HepG2 (cell line): ENCODE measurements at regions not wholly inside any gene's neighbourhood (a gene's known extent, or its start where the extent isn't known, plus 50 kb on each side); places are given as distances from the start of the nearest gene placed in this dataset.

Experiments used
- HNF4A ChIP-seq: sonication (generic); formaldehyde crosslinking; IDR thresholded peaks from 2 replicates; pipeline ENCODE4 v1.4.0; 2020; ENCODE audit warnings: missing genetic modification reagents
- HOMEZ ChIP-seq: IDR thresholded peaks from 2 replicates; pipeline ENCODE4 v1.6.1; 2016; ENCODE audit warnings: low read depth
- KDM5A ChIP-seq: fragments of 200-600 bp; sonication (generic); IDR thresholded peaks from 2 replicates; pipeline ENCODE4 v1.7.0; 2018; ENCODE audit warnings: antibody characterized with exemption, mild to moderate bottlenecking, low read length, borderline replicate concordance
- KDM6A ChIP-seq: IDR thresholded peaks from 2 replicates; pipeline ENCODE4 v1.6.1; 2016; ENCODE audit warnings: low read depth
- MED1 ChIP-seq: sonication (generic); formaldehyde crosslinking; IDR thresholded peaks from 2 replicates; pipeline ENCODE4 v1.4.0; 2020; ENCODE audit warnings: missing genetic modification reagents
- PRDM10 ChIP-seq: sonication (generic); formaldehyde crosslinking; IDR thresholded peaks from 2 replicates; pipeline ENCODE4 v1.4.0; 2020; ENCODE audit warnings: low read depth, missing genetic modification reagents
- ZGPAT ChIP-seq: IDR thresholded peaks from 2 replicates; pipeline ENCODE4 v1.6.1; 2016; ENCODE audit warnings: mild to moderate bottlenecking
- ZHX2 ChIP-seq, 2 experiments: sonication (generic) in 1 of 2; formaldehyde crosslinking in 1 of 2; IDR thresholded peaks; 2 replicates each; pipeline versions ENCODE4 v1.6.1 to v1.9.0; 2014 to 2022; ENCODE audit warnings: antibody characterized with exemption in 1 of 2, borderline replicate concordance in 1 of 2, inconsistent platforms in 1 of 2, low read depth in 1 of 2, missing genetic modification reagents in 1 of 2
- ZNF12 ChIP-seq: sonication (generic); formaldehyde crosslinking; IDR thresholded peaks from 2 replicates; pipeline ENCODE4 v1.5.0; 2020; ENCODE audit warnings: missing genetic modification reagents
- ZNF281 ChIP-seq: sonication (generic); formaldehyde crosslinking; IDR thresholded peaks from 2 replicates; pipeline ENCODE4 v1.4.0; 2020; ENCODE audit warnings: missing genetic modification reagents, borderline replicate concordance
- ZNF792 ChIP-seq: IDR thresholded peaks from 2 replicates; pipeline ENCODE4 v1.6.1; 2016

- TF ChIP-seq ZNF281 (CRISPR knock-in tag) = peak; percentile 93
- peak; percentile 88 for TF ChIP-seq HNF4A (CRISPR knock-in tag)
- TF ChIP-seq HOMEZ (CRISPR knock-in tag) = peak; percentile 96
- no peak for TF ChIP-seq KDM5A
- peak; percentile 46; the same call in 1 of the 2 replicates for TF ChIP-seq ZNF792
- TF ChIP-seq ZHX2 (IDR thresholded peaks at IDR 0.05; ENCODE audit: low read depth) = peak; percentile 22; the same call in 1 of the 2 replicates
- no peak for TF ChIP-seq ZHX2 (CRISPR knock-in tag; IDR thresholded peaks at IDR 0.05; ENCODE audit: borderline replicate concordance)
- peak; percentile 50; the same call in 1 of the 2 replicates for TF ChIP-seq ZGPAT
- peak; percentile 44; the same call in 1 of the 2 replicates for TF ChIP-seq KDM6A (CRISPR knock-in tag)
- peak; percentile 63 for TF ChIP-seq MED1 (CRISPR knock-in tag)
- 0 out of 2 replicates have a peak, but pooled peaks have one; percentile 35 for TF ChIP-seq PRDM10
- 0 out of 2 replicates have a peak, but pooled peaks have one; percentile 46 for TF ChIP-seq ZNF12 (CRISPR knock-in tag)
Measured at GRCh38 chr1:88180449-88181108, 503.5 kb upstream of the PKN2 start (continued).
